K562 (cell line): ENCODE measurements at regions not wholly inside any gene's neighbourhood (a gene's known extent, or its start where the extent isn't known, plus 50 kb on each side); places are given as distances from the start of the nearest gene placed in this dataset.

ENCODE experiments used
- HEY1 ChIP-seq: fragments of 250-450 bp; sonication (Bioruptor Pico); IDR thresholded peaks from 2 replicates; pipeline ENCODE4 v1.5.0; 2020; ENCODE audit warnings: mild to moderate bottlenecking, moderate library complexity, borderline replicate concordance
- SP2 ChIP-seq: IDR thresholded peaks from 2 replicates; pipeline ENCODE4 v1.6.1; 2011; ENCODE audit warnings: mild to moderate bottlenecking, low read depth, low read length, moderate library complexity; ENCODE audit not compliant: poor library complexity, severe bottlenecking; ENCODE audit errors: extremely low read depth
- TOE1 ChIP-seq, 2 experiments: fragments of 450-650 bp in 1 of 2; sonication (generic) in 1 of 2; formaldehyde crosslinking in 1 of 2; IDR thresholded peaks; 2 replicates each; pipeline versions ENCODE4 v1.7.1 to v1.8.0; 2016 to 2022; ENCODE audit warnings: borderline replicate concordance in 2 of 2, mild to moderate bottlenecking in 2 of 2, antibody characterized with exemption in 1 of 2, inconsistent platforms in 1 of 2, low read depth in 1 of 2, missing genetic modification reagents in 1 of 2, moderate library complexity in 1 of 2
- ZNF444 ChIP-seq: fragments of 250-450 bp; sonication (Bioruptor Pico); IDR thresholded peaks from 2 replicates; pipeline ENCODE4 v1.4.0; 2020; ENCODE audit warnings: mild to moderate bottlenecking, moderate library complexity
- TF ChIP-seq, protein P1 (sequence below): fragments of 450-650 bp; formaldehyde crosslinking; IDR thresholded peaks from 2 replicates; pipeline ENCODE4 v1.4.0; 2020; ENCODE audit warnings: mild to moderate bottlenecking, moderate library complexity
- TF ChIP-seq, protein P2 (sequence below): sonication (generic); formaldehyde crosslinking; IDR thresholded peaks from 2 replicates; pipeline ENCODE4 v1.8.1; 2023; ENCODE audit warnings: mild to moderate bottlenecking, missing genetic modification reagents
- TF ChIP-seq, protein P3 (sequence below): fragments of 450-650 bp; conservative IDR thresholded peaks from 2 replicates; pipeline ENCODE4 v1.6.1; 2016; ENCODE audit warnings: missing genetic modification characterization, low read depth, mild to moderate bottlenecking, control low read depth, missing compliant biosample characterization
- TF ChIP-seq, protein P4 (sequence below): fragments of 450-650 bp; formaldehyde crosslinking; IDR thresholded peaks from 2 replicates; pipeline ENCODE4 v1.4.0; 2020; ENCODE audit warnings: mild to moderate bottlenecking

DNA sequence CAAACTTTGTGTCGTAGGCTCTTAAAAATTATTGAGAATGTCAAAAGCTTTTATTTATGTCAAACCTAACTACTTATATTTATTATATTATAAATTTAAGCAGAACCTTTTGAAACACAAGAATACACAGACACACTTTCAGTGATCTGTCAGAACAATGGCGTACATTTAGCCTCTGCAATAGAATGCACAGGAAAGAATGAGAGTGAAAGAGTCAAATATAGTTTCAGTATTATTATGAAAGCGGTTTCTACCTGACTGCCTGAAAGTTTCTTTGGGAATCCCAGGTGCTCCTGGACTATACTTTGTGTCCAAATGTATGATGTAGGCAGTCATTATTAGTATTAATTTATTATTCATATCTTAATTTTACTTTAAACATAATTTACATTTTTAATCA lies 872.0 kb upstream of the AGA start (continued):
- TF ChIP-seq, protein P1, sequence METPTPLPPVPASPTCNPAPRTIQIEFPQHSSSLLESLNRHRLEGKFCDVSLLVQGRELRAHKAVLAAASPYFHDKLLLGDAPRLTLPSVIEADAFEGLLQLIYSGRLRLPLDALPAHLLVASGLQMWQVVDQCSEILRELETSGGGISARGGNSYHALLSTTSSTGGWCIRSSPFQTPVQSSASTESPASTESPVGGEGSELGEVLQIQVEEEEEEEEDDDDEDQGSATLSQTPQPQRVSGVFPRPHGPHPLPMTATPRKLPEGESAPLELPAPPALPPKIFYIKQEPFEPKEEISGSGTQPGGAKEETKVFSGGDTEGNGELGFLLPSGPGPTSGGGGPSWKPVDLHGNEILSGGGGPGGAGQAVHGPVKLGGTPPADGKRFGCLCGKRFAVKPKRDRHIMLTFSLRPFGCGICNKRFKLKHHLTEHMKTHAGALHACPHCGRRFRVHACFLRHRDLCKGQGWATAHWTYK (CRISPR knock-in tag) = no peak
- TF ChIP-seq, protein P2, sequence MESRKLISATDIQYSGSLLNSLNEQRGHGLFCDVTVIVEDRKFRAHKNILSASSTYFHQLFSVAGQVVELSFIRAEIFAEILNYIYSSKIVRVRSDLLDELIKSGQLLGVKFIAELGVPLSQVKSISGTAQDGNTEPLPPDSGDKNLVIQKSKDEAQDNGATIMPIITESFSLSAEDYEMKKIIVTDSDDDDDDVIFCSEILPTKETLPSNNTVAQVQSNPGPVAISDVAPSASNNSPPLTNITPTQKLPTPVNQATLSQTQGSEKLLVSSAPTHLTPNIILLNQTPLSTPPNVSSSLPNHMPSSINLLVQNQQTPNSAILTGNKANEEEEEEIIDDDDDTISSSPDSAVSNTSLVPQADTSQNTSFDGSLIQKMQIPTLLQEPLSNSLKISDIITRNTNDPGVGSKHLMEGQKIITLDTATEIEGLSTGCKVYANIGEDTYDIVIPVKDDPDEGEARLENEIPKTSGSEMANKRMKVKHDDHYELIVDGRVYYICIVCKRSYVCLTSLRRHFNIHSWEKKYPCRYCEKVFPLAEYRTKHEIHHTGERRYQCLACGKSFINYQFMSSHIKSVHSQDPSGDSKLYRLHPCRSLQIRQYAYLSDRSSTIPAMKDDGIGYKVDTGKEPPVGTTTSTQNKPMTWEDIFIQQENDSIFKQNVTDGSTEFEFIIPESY (CRISPR knock-in tag) = no peak
- no peak for TF ChIP-seq HEY1
- TF ChIP-seq ZNF444 (CRISPR knock-in tag) = no peak
- TF ChIP-seq SP2 = no peak
- TF ChIP-seq, protein P3, sequence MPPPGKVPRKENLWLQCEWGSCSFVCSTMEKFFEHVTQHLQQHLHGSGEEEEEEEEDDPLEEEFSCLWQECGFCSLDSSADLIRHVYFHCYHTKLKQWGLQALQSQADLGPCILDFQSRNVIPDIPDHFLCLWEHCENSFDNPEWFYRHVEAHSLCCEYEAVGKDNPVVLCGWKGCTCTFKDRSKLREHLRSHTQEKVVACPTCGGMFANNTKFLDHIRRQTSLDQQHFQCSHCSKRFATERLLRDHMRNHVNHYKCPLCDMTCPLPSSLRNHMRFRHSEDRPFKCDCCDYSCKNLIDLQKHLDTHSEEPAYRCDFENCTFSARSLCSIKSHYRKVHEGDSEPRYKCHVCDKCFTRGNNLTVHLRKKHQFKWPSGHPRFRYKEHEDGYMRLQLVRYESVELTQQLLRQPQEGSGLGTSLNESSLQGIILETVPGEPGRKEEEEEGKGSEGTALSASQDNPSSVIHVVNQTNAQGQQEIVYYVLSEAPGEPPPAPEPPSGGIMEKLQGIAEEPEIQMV (tag) = no peak
- TF ChIP-seq, protein P4, sequence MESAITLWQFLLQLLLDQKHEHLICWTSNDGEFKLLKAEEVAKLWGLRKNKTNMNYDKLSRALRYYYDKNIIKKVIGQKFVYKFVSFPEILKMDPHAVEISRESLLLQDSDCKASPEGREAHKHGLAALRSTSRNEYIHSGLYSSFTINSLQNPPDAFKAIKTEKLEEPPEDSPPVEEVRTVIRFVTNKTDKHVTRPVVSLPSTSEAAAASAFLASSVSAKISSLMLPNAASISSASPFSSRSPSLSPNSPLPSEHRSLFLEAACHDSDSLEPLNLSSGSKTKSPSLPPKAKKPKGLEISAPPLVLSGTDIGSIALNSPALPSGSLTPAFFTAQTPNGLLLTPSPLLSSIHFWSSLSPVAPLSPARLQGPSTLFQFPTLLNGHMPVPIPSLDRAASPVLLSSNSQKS = no peak
- no peak for TF ChIP-seq TOE1 (IDR thresholded peaks at IDR 0.05; ENCODE audit: borderline replicate concordance)
- TF ChIP-seq TOE1 (CRISPR knock-in tag; IDR thresholded peaks at IDR 0.05; ENCODE audit: borderline replicate concordance, low read depth) = no peak
